H1 (cell line): ENCODE measurements at regions not wholly inside any gene's neighbourhood (a gene's known extent, or its start where the extent isn't known, plus 50 kb on each side); places are given as distances from the start of the nearest gene placed in this dataset.

ENCODE experiments used
- CTCF ChIA-PET: fragments of 300-600 bp; sonication (Branson Sonifier 250); formaldehyde crosslinking; loops from one replicate; lab custom pipeline; 2021; ENCODE audit not compliant: partially characterized antibody; lab: Charles Lee
- POLR2A ChIA-PET: fragments of 300-600 bp; sonication (Branson Sonifier 250); formaldehyde crosslinking; loops from one replicate; lab custom pipeline; 2021; ENCODE audit warnings: inconsistent platforms; ENCODE audit not compliant: partially characterized antibody; lab: Charles Lee
- DNase-seq, 2 experiments: peaks; one replicate each; pipeline versions ENCODE4 v3.0.0 to v3.0.0-alpha.2; 2010 to 2022; ENCODE audit warnings: low spot score in 2 of 2, low read depth in 1 of 2, mixed read lengths in 1 of 2
- FAIRE-seq: peaks from 2 replicates; lab custom pipeline; 2011; peaks lifted over from hg19 to GRCh38; lab: Jason Lieb, UNC
- H2AFZ ChIP-seq: 2 replicates; pipeline ENCODE4 v1.8.1; 2012; ENCODE audit warnings: low read length, inconsistent platforms
- H2AK5ac ChIP-seq: 2 replicates; pipeline ENCODE4 v1.6.1; 2013; ENCODE audit warnings: low read depth, low read length
- H2BK120ac ChIP-seq: replicated peaks from 2 replicates; pipeline ENCODE3; 2013; ENCODE audit warnings: low read depth, low read length, inconsistent platforms
- H2BK12ac ChIP-seq: 2 replicates; pipeline ENCODE4 v1.6.1; 2013; ENCODE audit warnings: low read depth, low read length
- H2BK15ac ChIP-seq: 2 replicates; pipeline ENCODE4 v1.6.1; 2013; ENCODE audit warnings: low read length
- H2BK20ac ChIP-seq: 2 replicates; pipeline ENCODE4 v1.6.1; 2013; ENCODE audit warnings: low read length
- H2BK5ac ChIP-seq: 2 replicates; pipeline ENCODE4 v1.6.1; 2013; ENCODE audit warnings: low read depth, low read length
- H3K14ac ChIP-seq: 2 replicates; pipeline ENCODE4 v1.6.1; 2013; ENCODE audit warnings: inconsistent platforms; ENCODE audit not compliant: insufficient read length
- H3K18ac ChIP-seq: 2 replicates; pipeline ENCODE4 v1.6.1; 2013; ENCODE audit warnings: low read length; ENCODE audit errors: extremely low read depth
- H3K23ac ChIP-seq: 2 replicates; pipeline ENCODE4 v1.6.1; 2013; ENCODE audit warnings: inconsistent platforms; ENCODE audit not compliant: insufficient read length
- H3K23me2 ChIP-seq: 2 replicates; pipeline ENCODE4 v1.6.1; 2013; ENCODE audit warnings: low read depth, low read length
- H3K27ac ChIP-seq: 2 replicates; pipeline ENCODE4 v1.6.1; 2011; ENCODE audit warnings: low read depth, low read length, inconsistent platforms
- H3K27me3 ChIP-seq, 4 experiments: replicated peaks in 1 of 4; 1 replicate in 1 of 4; 2 replicates in 3 of 4; pipeline versions ENCODE4 v1.6.1 to v1.8.1; 2011 to 2013; ENCODE audit warnings: low read length in 3 of 4, mild to moderate bottlenecking in 3 of 4, inconsistent platforms in 2 of 4, mixed read lengths in 2 of 4, moderate library complexity in 1 of 4; ENCODE audit not compliant: control insufficient read depth in 3 of 4, insufficient read depth in 3 of 4; ENCODE audit errors: extremely low read depth in 1 of 4
- H3K36me3 ChIP-seq, 4 experiments: 2 replicates each; pipeline versions ENCODE4 v1.6.1 to v1.8.1; 2011 to 2013; ENCODE audit warnings: mild to moderate bottlenecking in 4 of 4, low read length in 3 of 4, moderate library complexity in 2 of 4, control low read depth in 1 of 4, inconsistent platforms in 1 of 4; ENCODE audit not compliant: insufficient read depth in 4 of 4, control insufficient read depth in 2 of 4
- H3K4ac ChIP-seq: replicated peaks from 2 replicates; pipeline ENCODE3; 2013; ENCODE audit warnings: low read length, low read depth, mixed read lengths, inconsistent platforms; ENCODE audit not compliant: insufficient read length
- H3K4me1 ChIP-seq, 4 experiments: replicated peaks in 1 of 4; 1 replicate in 1 of 4; 2 replicates in 3 of 4; pipeline versions ENCODE4 v1.6.1 to v1.8.1; 2011 to 2013; ENCODE audit warnings: low read length in 3 of 4, inconsistent platforms in 2 of 4, mixed read lengths in 1 of 4; ENCODE audit not compliant: insufficient read depth in 4 of 4, control insufficient read depth in 3 of 4
- H3K4me2 ChIP-seq, 2 experiments: 2 replicates each; pipeline versions ENCODE4 v1.6.1 to v1.8.1; 2011 to 2013; ENCODE audit warnings: low read depth in 2 of 2, low read length in 2 of 2, control low read depth in 1 of 2, inconsistent platforms in 1 of 2, mild to moderate bottlenecking in 1 of 2; ENCODE audit not compliant: insufficient read depth in 1 of 2
- H3K4me3 ChIP-seq, 4 experiments: fragments of 200-600, 300-600 bp in 1 of 4; sonication (generic), shearing (Covaris generic), sonication (Bioruptor Twin) in 1 of 4; 2 replicates each; pipeline versions ENCODE4 v1.5.1 to v1.8.1; 2011 to 2016; ENCODE audit warnings: low read length in 4 of 4, low read depth in 3 of 4, control low read depth in 2 of 4, inconsistent platforms in 2 of 4, mild to moderate bottlenecking in 2 of 4, mixed read lengths in 1 of 4, moderate library complexity in 1 of 4; ENCODE audit not compliant: insufficient read depth in 2 of 4; ENCODE audit errors: extremely low read depth in 1 of 4
- H3K56ac ChIP-seq: replicated peaks from 2 replicates; pipeline ENCODE3; 2013; ENCODE audit warnings: low read depth, mild to moderate bottlenecking, mixed read lengths, low read length, inconsistent platforms; ENCODE audit not compliant: insufficient read length
- H3K79me1 ChIP-seq: 2 replicates; pipeline ENCODE4 v1.6.1; 2013; ENCODE audit warnings: low read depth, low read length, control low read depth
- H3K79me2 ChIP-seq, 2 experiments: 2 replicates each; pipeline versions ENCODE4 v1.6.1 to v1.8.1; 2012 to 2013; ENCODE audit warnings: low read length in 2 of 2, mild to moderate bottlenecking in 2 of 2, inconsistent platforms in 1 of 2; ENCODE audit not compliant: insufficient read depth in 2 of 2, control insufficient read depth in 1 of 2
- H3K9ac ChIP-seq, 4 experiments: replicated peaks in 1 of 4; 1 replicate in 1 of 4; 2 replicates in 3 of 4; pipeline versions ENCODE4 v1.6.1 to v1.8.1; 2011 to 2013; ENCODE audit warnings: low read depth in 3 of 4, low read length in 3 of 4, control low read depth in 2 of 4, mild to moderate bottlenecking in 2 of 4, moderate library complexity in 2 of 4, inconsistent platforms in 1 of 4; ENCODE audit errors: extremely low read depth in 1 of 4
- H3K9me3 ChIP-seq, 2 experiments: 2 replicates each; pipeline versions ENCODE4 v1.6.1 to v1.8.1; 2012 to 2013; ENCODE audit warnings: mild to moderate bottlenecking in 2 of 2, moderate library complexity in 2 of 2, control low read depth in 1 of 2, inconsistent platforms in 1 of 2, low read depth in 1 of 2, low read length in 1 of 2, mixed read lengths in 1 of 2; ENCODE audit not compliant: insufficient read depth in 2 of 2
- H4K20me1 ChIP-seq, 2 experiments: replicated peaks in 1 of 2; 2 replicates each; pipeline versions ENCODE3 to v1.8.1; 2011 to 2013; ENCODE audit warnings: inconsistent platforms in 2 of 2, low read length in 2 of 2, mild to moderate bottlenecking in 1 of 2; ENCODE audit not compliant: insufficient read depth in 2 of 2, control insufficient read depth in 1 of 2
- H4K5ac ChIP-seq: 2 replicates; pipeline ENCODE4 v1.6.1; 2013; ENCODE audit warnings: low read length, low read depth, mixed read lengths, inconsistent platforms; ENCODE audit not compliant: insufficient read length
- H4K8ac ChIP-seq: 2 replicates; pipeline ENCODE4 v1.8.0; 2013; ENCODE audit warnings: mild to moderate bottlenecking, moderate library complexity, low read length, inconsistent platforms; ENCODE audit not compliant: insufficient read depth; ENCODE audit errors: extremely low read depth
- H4K91ac ChIP-seq: replicated peaks from 2 replicates; pipeline ENCODE3; 2013; ENCODE audit warnings: low read length, mixed read lengths, inconsistent platforms; ENCODE audit not compliant: insufficient read length
- BRCA1 ChIP-seq: IDR thresholded peaks from 2 replicates; pipeline ENCODE4 v1.6.1; 2012; ENCODE audit warnings: low read depth, low read length, improper control_type of control experiment
- FOSL1 ChIP-seq: IDR thresholded peaks from 2 replicates; pipeline ENCODE4 v1.6.1; 2011; ENCODE audit warnings: mild to moderate bottlenecking, low read depth, low read length, moderate library complexity; ENCODE audit not compliant: insufficient read depth
- GABPA ChIP-seq: IDR thresholded peaks from 2 replicates; pipeline ENCODE4 v1.6.1; 2011; ENCODE audit warnings: mild to moderate bottlenecking, low read length, moderate library complexity, borderline replicate concordance; ENCODE audit not compliant: insufficient read depth
- WGBS, 2 experiments: shearing (Covaris generic) in 1 of 2; methylation state at CpG; one replicate each; pipeline versions ENCODE4 v1.1.6 to v1.1.7; 2013 to 2015; ENCODE audit warnings: low lambda C conversion rate in 2 of 2, mixed read lengths in 2 of 2, inconsistent platforms in 1 of 2, low coverage in 1 of 2, missing lambda C conversion rate in 1 of 2; ENCODE audit not compliant: insufficient replicate concordance in 2 of 2, insufficient coverage in 1 of 2, insufficient read length in 1 of 2; ENCODE audit errors: extremely low coverage in 1 of 2, missing lambda C conversion rate in 1 of 2; 5-methylcytosine and 5-hydroxymethylcytosine counted together

GRCh38 chr16:50437769-50438437 is 69.1 kb upstream of the BRD7 start:
- FAIRE-seq (no peak), DNase-seq (no peak)
- no peak overlapping the region for H4K5ac ChIP-seq
- H4K91ac ChIP-seq, result no peak overlapping the region
- no peak overlapping the region for H2BK15ac ChIP-seq
- POLR2A ChIA-PET, result interaction anchor here (0.6 kb wide), 1 partner anchor 62 kb away, joined by 3 read pairs; no protein-coding TSS in a partner anchor
- no peak overlapping the region for H2AK5ac ChIP-seq
- H3K36me3 ChIP-seq, result no peaks in the 10 kb centered on the region; a peak in 1 of 8 replicates
- no peak overlapping the region for H3K27ac ChIP-seq
- no peak overlapping the region for H3K9ac ChIP-seq
- H3K4me2 ChIP-seq, result no peak overlapping the region
- no peak overlapping the region; the same call in 1 of the 2 replicates for H4K8ac ChIP-seq
- H3K79me1 ChIP-seq, result peaks cover 2% of the 10 kb centered on the region; the same call in 1 of the 2 replicates
- H3K4me3 ChIP-seq, result no peak overlapping the region
- H3K56ac ChIP-seq, result no peak overlapping the region
- H2BK12ac ChIP-seq, result no peak overlapping the region
- H3K4ac ChIP-seq, result no peak overlapping the region
- no peak overlapping the region for H3K18ac ChIP-seq
- H3K4me1 ChIP-seq, result peaks cover 0 to 3% (median 0%) of the 10 kb centered on the region in 4 experiments; a peak in 1 of 7 replicates
- H3K27me3 ChIP-seq, result peaks cover 0 to 3% (median under 1%) of the 10 kb centered on the region in 4 experiments; a peak in 1 of 7 replicates
- H4K20me1 ChIP-seq, result no peaks in the 10 kb centered on the region
- CTCF ChIA-PET, result interaction anchor here (0.5 to 0.6 kb wide), 2 partner anchors 191 to 275 kb away, joined by 3 to 5 read pairs; no protein-coding TSS in a partner anchor
- H3K23ac ChIP-seq, result no peak overlapping the region
- H2AFZ ChIP-seq, result no peak overlapping the region
- H3K9me3 ChIP-seq, result peaks cover 0 to 10% of the 10 kb centered on the region in 2 experiments; a peak in 2 of 4 replicates
- no peak overlapping the region for H2BK120ac ChIP-seq
- no peaks in the 10 kb centered on the region for H3K23me2 ChIP-seq
- H2BK20ac ChIP-seq, result no peak overlapping the region
- no peak overlapping the region for H2BK5ac ChIP-seq
- no peak overlapping the region for H3K14ac ChIP-seq
- H3K79me2 ChIP-seq, result no peaks in the 10 kb centered on the region
- 85% methylated on average over 13 of the region's 13 CpGs; no CpG with 5 or more reads in 1 of the 2 experiments for WGBS, 2 experiments
- no peak for TF ChIP-seq GABPA
- no peak for TF ChIP-seq BRCA1
- TF ChIP-seq FOSL1, result no peak
